Vagina (tissue), 2 donors: ENCODE measurements at regions not wholly inside any gene's neighbourhood (a gene's known extent, or its start where the extent isn't known, plus 50 kb on each side); places are given as distances from the start of the nearest gene placed in this dataset.

ENCODE experiments used
- DNase-seq, 2 donors: peaks; one replicate each; pipeline ENCODE4 v3.0.0-alpha.2; 2017; ENCODE audit errors: extremely low spot score in 2 of 2
- H3K27ac ChIP-seq: fragments of 200-600 bp; sonication (generic); one replicate; pipeline ENCODE4 v1.5.1; 2019
- H3K27me3 ChIP-seq: fragments of 200-600 bp; sonication (generic); one replicate; pipeline ENCODE4 v1.5.1; 2019
- H3K36me3 ChIP-seq, 2 donors: fragments of 200-600 bp; sonication (generic); one replicate each; pipeline ENCODE4 v1.5.1; 2017 to 2019
- H3K4me1 ChIP-seq: fragments of 200-600 bp; sonication (generic); one replicate; pipeline ENCODE4 v1.5.1; 2019
- H3K4me3 ChIP-seq, 2 donors: fragments of 200-600 bp; sonication (generic); 1 replicate in 1 of 2; 2 replicates in 1 of 2; pipeline ENCODE4 v1.5.1; 2016 to 2019
- H3K9me3 ChIP-seq: fragments of 200-600 bp; sonication (generic); one replicate; pipeline ENCODE4 v1.5.1; 2019
- POLR2A ChIP-seq, 2 donors: fragments of 450-650 bp; IDR thresholded peaks; one replicate each; pipeline ENCODE4 v1.6.1; 2017; ENCODE audit warnings: antibody characterized with exemption in 2 of 2, mild to moderate bottlenecking in 2 of 2, moderate library complexity in 2 of 2
- POLR2AphosphoS5 ChIP-seq, 2 donors: sonication (generic); formaldehyde crosslinking; IDR thresholded peaks; one replicate each; pipeline ENCODE4 v1.9.0; 2017; ENCODE audit warnings: antibody characterized with exemption in 2 of 2, mild to moderate bottlenecking in 2 of 2, low read depth in 1 of 2; ENCODE audit not compliant: insufficient read depth in 1 of 2
- intact Hi-C: fragments of 100-400 bp; cut with DNase I; formaldehyde crosslinking; loops from one replicate; pipeline ENCODE4 v1.15.1; 2023
- TF ChIP-seq, protein P1 (sequence below), 3 experiments: fragments of 450-650 bp in 2 of 3; fragments of 200-600 bp in 1 of 3; sonication (generic) in 1 of 3; IDR thresholded peaks; one replicate each; pipeline ENCODE4 v1.5.1; 2017 to 2019; ENCODE audit warnings: antibody characterized with exemption in 3 of 3, mild to moderate bottlenecking in 2 of 3, moderate library complexity in 2 of 3

DNA sequence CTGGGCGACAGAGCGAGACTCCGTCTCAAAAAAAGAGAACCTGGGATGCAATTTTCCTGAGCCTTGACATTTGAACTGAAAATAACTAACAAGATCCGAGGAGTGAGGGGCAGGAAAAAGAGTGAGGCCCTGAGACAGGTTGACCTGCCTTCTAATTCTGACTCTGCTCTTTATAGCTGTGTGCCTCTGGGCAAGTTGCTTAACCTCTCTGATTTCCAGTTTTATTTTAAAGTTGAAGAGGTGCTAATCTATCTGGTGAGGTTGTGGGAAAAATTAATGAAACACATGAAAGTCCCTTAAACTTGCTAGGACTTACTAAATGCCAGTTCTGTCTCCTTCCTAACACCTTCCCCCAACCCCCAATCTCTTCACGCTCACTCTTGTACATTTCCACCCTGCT, 108.4 kb upstream of the MGAT5 start:
- TF ChIP-seq POLR2A (IDR thresholded peaks at IDR 0.05) (no peak), POLR2AphosphoS5 (IDR thresholded peaks at IDR 0.05; ENCODE audit: insufficient read depth in 1 of 2, low read depth in 1 of 2) (no peak)
- TF ChIP-seq, protein P1, sequence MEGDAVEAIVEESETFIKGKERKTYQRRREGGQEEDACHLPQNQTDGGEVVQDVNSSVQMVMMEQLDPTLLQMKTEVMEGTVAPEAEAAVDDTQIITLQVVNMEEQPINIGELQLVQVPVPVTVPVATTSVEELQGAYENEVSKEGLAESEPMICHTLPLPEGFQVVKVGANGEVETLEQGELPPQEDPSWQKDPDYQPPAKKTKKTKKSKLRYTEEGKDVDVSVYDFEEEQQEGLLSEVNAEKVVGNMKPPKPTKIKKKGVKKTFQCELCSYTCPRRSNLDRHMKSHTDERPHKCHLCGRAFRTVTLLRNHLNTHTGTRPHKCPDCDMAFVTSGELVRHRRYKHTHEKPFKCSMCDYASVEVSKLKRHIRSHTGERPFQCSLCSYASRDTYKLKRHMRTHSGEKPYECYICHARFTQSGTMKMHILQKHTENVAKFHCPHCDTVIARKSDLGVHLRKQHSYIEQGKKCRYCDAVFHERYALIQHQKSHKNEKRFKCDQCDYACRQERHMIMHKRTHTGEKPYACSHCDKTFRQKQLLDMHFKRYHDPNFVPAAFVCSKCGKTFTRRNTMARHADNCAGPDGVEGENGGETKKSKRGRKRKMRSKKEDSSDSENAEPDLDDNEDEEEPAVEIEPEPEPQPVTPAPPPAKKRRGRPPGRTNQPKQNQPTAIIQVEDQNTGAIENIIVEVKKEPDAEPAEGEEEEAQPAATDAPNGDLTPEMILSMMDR (IDR thresholded peaks at IDR 0.05): no peak

DNA sequence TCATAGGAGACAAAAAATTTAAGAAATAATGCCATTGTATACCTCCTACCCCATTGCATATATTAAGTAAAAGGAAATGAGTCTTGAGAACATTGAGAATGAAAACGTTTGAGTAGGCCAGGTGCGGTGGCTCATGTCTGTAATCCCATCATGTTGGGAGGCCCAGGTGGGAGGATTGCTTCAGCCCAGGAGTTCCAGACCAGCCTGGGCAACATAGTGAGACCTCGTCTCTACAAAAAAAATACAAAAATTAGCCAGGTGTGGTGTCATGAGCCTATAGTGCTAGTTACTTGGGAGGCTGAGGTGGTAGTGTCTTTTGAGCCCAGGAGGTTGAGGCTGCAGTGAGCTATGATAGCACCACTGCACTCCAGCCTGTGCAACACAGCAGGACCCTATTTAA, 107.7 kb upstream of the MGAT5 start:
- Histone ChIP-seq H3K4me3 (no peak overlapping the region), H3K27me3 (no peaks in the 10 kb centered on the region), H3K36me3 (no peaks in the 10 kb centered on the region), H3K4me1 (peaks cover 29% of the 10 kb centered on the region), H3K27ac (no peak overlapping the region), H3K9me3 (no peaks in the 10 kb centered on the region)
- intact Hi-C loops: no loop called here
- DNase-seq: no peak
- TF ChIP-seq, protein P1 (IDR thresholded peaks at IDR 0.05): no peak
- no peak for TF ChIP-seq POLR2AphosphoS5 (IDR thresholded peaks at IDR 0.05; ENCODE audit: insufficient read depth in 1 of 2, low read depth in 1 of 2)
- no peak for TF ChIP-seq POLR2A (IDR thresholded peaks at IDR 0.05)

More for the DNA sequence above, 108.4 kb upstream of the MGAT5 start:
- H3K4me3 ChIP-seq: no peak overlapping the region
- no peaks in the 10 kb centered on the region for H3K9me3 ChIP-seq
- H3K27me3 ChIP-seq: no peaks in the 10 kb centered on the region
- H3K36me3 ChIP-seq: no peaks in the 10 kb centered on the region
- no peak overlapping the region for H3K27ac ChIP-seq
- peaks cover 35% of the 10 kb centered on the region for H3K4me1 ChIP-seq
- intact Hi-C loops: no loop called here
- DNase-seq: no peak

DNA sequence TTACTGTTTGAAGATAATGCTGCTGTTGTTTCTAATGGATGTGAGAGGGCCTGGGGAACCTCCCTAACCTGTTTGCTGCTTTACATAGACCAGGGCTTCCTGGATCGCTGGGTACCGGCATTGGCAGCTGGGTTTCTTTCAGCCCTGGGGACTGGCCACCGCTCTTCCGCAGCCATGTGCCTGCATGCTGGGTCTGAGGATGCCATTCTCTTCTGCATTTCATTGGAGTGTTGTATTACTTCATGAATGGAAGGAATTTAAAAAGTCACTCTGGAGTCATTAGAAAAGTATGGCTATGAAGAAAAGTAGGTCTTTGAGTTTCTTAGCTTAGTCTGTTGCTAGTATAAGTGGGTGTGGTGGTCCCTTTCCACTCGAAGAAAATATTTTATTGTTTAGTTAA, 107.3 kb upstream of the MGAT5 start:
- intact Hi-C loops: no loop called here
- Histone ChIP-seq H3K27ac (no peak overlapping the region), H3K36me3 (no peaks in the 10 kb centered on the region), H3K9me3 (no peaks in the 10 kb centered on the region), H3K4me1 (peaks cover 27% of the 10 kb centered on the region), H3K4me3 (no peak overlapping the region), H3K27me3 (no peaks in the 10 kb centered on the region)
- TF ChIP-seq, protein P1 (IDR thresholded peaks at IDR 0.05): no peak
- TF ChIP-seq POLR2AphosphoS5 (IDR thresholded peaks at IDR 0.05; ENCODE audit: insufficient read depth in 1 of 2, low read depth in 1 of 2) (no peak), POLR2A (IDR thresholded peaks at IDR 0.05) (no peak)
- DNase-seq: no peak

DNA sequence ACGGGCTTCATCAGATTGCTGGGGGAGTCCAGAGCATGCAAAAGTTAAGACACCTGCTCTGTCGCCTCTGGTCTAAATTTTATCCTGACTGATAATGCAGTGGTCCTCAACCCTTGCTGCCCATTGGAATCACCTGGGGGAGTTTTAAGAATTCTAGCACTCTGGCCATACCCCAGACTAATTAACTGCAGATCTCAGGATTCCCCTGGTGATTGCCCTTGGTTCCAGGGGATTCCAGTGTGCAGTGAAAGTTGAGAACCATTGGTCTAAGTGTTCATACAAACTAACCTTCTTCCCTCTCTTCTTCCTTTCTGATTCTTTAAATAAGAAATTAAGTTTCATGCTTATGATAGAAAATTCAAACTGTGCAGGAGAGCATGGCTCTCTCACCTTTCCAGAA, 105.7 kb upstream of the MGAT5 start:
- Histone ChIP-seq H3K4me1 (peaks cover 23% of the 10 kb centered on the region), H3K27ac (no peak overlapping the region), H3K27me3 (no peaks in the 10 kb centered on the region), H3K4me3 (no peak overlapping the region), H3K9me3 (no peaks in the 10 kb centered on the region), H3K36me3 (no peaks in the 10 kb centered on the region)
- TF ChIP-seq POLR2AphosphoS5 (IDR thresholded peaks at IDR 0.05; ENCODE audit: insufficient read depth in 1 of 2, low read depth in 1 of 2): no peak
- no peak for TF ChIP-seq POLR2A (IDR thresholded peaks at IDR 0.05)
- TF ChIP-seq, protein P1 (IDR thresholded peaks at IDR 0.05): no peak
- intact Hi-C loops: no loop called here
- no peak for DNase-seq

DNA sequence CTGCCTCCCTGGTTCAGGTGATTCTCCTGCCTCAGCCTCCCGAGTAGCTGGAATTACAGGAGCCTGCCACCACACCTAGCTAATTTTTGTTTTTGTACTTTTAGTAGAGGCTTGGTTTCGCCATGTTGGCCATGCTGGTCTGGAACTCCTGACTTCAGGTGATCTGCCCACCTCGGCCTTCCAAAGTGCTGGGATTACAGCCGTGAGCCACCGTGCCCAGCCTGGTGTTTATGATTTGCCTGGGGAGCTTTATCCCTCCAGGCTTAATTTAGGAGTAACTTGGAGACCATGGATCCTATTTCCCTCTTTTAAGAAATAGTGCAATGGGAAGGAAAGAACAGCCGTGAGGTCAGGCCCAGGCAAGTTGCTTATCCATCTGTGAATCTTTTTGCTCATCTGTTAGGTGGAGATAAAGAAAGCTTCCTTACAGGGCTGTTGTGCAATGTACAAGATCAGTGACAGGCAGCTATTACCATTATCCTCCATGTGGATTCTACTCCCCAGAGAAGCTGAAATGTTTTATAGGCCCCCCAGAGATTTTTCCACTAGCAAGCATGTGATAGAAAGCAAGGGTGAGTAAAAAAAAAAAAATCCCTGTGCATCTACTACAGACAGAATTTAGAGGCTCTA, 104.9 kb upstream of the MGAT5 start:
- Histone ChIP-seq H3K9me3 (no peaks in the 10 kb centered on the region), H3K36me3 (no peaks in the 10 kb centered on the region), H3K4me3 (no peak overlapping the region), H3K27me3 (no peaks in the 10 kb centered on the region), H3K4me1 (peaks cover 29% of the 10 kb centered on the region), H3K27ac (no peak overlapping the region)
- no peak for DNase-seq
- no peak for TF ChIP-seq POLR2AphosphoS5 (IDR thresholded peaks at IDR 0.05; ENCODE audit: insufficient read depth in 1 of 2, low read depth in 1 of 2)
- no peak for TF ChIP-seq POLR2A (IDR thresholded peaks at IDR 0.05)
- TF ChIP-seq, protein P1 (IDR thresholded peaks at IDR 0.05): no peak
- intact Hi-C loops: no loop called here
